ENCODE measurements at regions not wholly inside any gene's neighbourhood (a gene's known extent, or its start where the extent isn't known, plus 50 kb on each side); places are given as distances from the start of the nearest gene placed in this dataset.

- no peak for TF ChIP-seq POLR2A (IDR thresholded peaks at IDR 0.05; ENCODE audit: low read depth, low read length)
- no peak for TF ChIP-seq POLR2AphosphoS5 (IDR thresholded peaks at IDR 0.05; ENCODE audit: low read depth, low read length)
Measured at GRCh38 chr2:144006139-144006538, 513.8 kb downstream of the ZEB2 start.
